ENCODE measurements at regions not wholly inside any gene's neighbourhood (a gene's known extent, or its start where the extent isn't known, plus 50 kb on each side); places are given as distances from the start of the nearest gene placed in this dataset.

- no peak for TF ChIP-seq CTCF (IDR thresholded peaks at IDR 0.05; ENCODE audit: low read depth, low read length, missing input control)
- no peak for TF ChIP-seq MAX (IDR thresholded peaks at IDR 0.05)
- no peak for TF ChIP-seq SP1 (IDR thresholded peaks at IDR 0.05)
- TF ChIP-seq RAD21 (IDR thresholded peaks at IDR 0.05): no peak
- no peak for TF ChIP-seq JUND (IDR thresholded peaks at IDR 0.05)
- TF ChIP-seq EGR1 (IDR thresholded peaks at IDR 0.05; ENCODE audit: low read depth in 2 of 2): no peak
- TF ChIP-seq REST (IDR thresholded peaks at IDR 0.05): no peak
- no peak for TF ChIP-seq ZBTB33 (IDR thresholded peaks at IDR 0.05)
- TF ChIP-seq GABPA (IDR thresholded peaks at IDR 0.05 in 1 of 2, conservative IDR thresholded peaks at IDR 0.05 in 1 of 2): no peak
These were observed 283.5 kb upstream of the HS6ST1 start for GRCh38 chr2:128602038-128602698.

All from liver (tissue), 3 donors.